Thyroid gland (tissue), 4 donors: ENCODE measurements at regions not wholly inside any gene's neighbourhood (a gene's known extent, or its start where the extent isn't known, plus 50 kb on each side); places are given as distances from the start of the nearest gene placed in this dataset.

ENCODE experiments used
- CTCF ChIP-seq, 6 experiments: fragments of 200-600 bp in 3 of 6; fragments of 450-650 bp in 3 of 6; sonication (generic) in 3 of 6; IDR thresholded peaks; one replicate each; pipeline ENCODE4 v1.5.1; 2016 to 2019; ENCODE audit warnings: antibody characterized with exemption in 6 of 6, mild to moderate bottlenecking in 2 of 6, inconsistent platforms in 1 of 6, moderate library complexity in 1 of 6
- POLR2A ChIP-seq, 2 donors: fragments of 450-650 bp; IDR thresholded peaks; one replicate each; pipeline ENCODE4 v1.6.1; 2017; ENCODE audit warnings: antibody characterized with exemption in 2 of 2, mild to moderate bottlenecking in 2 of 2, moderate library complexity in 1 of 2

GRCh38 chr9:87798261-87798833, 72.4 kb downstream of the CTSL start:
- TF ChIP-seq POLR2A (IDR thresholded peaks at IDR 0.05), result no peak
- no peak for TF ChIP-seq CTCF (IDR thresholded peaks at IDR 0.05)
